ELR (cell line): ENCODE measurements at regions not wholly inside any gene's neighbourhood (a gene's known extent, or its start where the extent isn't known, plus 50 kb on each side); places are given as distances from the start of the nearest gene placed in this dataset.

Experiments used
- DNase-seq: peaks from one replicate; pipeline ENCODE4 v3.0.0-alpha.2; 2015; ENCODE audit warnings: low read depth

GRCh38 chr5:113902917-113903660 lies 389.6 kb downstream of the YTHDC2 start:
- no peak for DNase-seq

DNA sequence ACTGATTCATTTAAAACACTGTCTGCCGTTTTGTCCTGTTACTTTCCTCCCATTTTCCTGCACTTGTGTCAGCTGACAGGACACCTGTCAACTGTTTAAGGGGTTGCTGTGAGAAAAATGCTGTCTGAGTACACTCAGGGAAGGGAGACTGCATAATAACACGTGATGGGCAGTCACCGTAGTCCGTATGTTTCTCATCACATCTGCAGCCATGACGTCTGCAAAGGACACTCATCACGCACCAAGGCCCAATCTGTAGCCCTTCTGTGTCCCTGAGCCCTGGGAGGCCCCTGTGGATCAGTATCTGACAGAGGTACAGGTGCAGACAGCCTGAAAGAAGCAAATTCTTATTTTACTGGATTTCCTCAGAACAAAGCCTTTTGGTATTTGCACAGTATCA lies 396.3 kb downstream of the YTHDC2 start:
- DNase-seq = no peak

- no peak for DNase-seq
Measured at GRCh38 chr5:113917997-113918396, 404.5 kb downstream of the YTHDC2 start.

DNA sequence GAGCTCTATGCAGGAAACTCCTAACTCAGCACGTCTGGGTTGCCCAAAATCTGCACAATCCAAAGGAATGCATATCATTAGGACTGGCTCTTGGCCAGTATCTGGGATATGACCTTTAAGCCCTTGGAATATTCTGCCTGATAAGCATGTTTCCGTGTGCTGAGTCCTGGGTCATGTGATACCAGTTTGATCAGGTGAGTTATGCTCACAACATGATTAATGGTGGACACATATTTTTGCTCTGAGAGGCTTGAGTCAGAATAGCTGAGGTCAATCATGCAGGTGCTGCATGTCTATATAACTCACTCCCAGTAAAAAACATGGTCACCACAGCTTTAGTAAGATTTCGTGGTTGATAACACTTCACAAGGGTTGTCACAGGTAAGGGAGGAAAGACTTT lies 408.8 kb downstream of the YTHDC2 start:
- DNase-seq = no peak

DNA sequence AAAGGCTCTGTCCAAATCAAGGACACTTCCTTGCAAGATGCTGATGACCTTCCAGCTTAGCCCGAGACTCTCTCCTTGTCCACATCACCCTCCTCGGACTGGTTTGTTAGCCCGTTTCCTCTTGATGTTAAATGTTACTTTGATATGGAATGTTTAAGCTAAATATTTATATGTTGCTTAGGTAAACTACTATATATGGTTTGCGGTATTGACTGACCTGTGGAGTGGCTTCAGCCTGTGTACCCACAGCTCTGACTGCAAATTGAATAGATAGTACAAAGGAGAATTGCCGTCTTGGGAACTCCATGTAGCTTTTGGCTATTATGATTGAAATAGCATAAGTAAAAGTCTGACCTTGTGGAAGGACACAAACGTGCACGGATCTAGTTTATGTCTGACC lies 422.0 kb downstream of the YTHDC2 start:
- DNase-seq = no peak

DNA sequence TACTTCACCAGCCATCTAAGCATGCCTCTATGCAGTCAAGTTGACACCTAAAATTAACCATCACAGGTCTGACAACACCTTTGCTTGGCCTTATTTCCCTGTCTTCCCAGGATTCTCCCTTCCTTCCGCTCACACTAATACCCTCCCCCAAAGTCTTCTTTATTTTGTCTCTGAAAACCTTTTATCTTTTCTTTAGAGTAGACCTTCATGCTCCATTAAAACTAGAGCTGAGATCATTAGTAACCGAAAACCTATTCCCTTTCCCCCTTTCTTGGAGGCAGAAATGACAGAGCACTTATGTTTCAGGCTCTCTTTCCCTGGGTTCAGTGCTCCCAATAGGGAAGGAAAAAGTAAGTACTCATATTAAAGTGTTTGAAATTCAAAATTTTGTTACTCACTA lies 423.8 kb downstream of the YTHDC2 start:
- no peak for DNase-seq

DNA sequence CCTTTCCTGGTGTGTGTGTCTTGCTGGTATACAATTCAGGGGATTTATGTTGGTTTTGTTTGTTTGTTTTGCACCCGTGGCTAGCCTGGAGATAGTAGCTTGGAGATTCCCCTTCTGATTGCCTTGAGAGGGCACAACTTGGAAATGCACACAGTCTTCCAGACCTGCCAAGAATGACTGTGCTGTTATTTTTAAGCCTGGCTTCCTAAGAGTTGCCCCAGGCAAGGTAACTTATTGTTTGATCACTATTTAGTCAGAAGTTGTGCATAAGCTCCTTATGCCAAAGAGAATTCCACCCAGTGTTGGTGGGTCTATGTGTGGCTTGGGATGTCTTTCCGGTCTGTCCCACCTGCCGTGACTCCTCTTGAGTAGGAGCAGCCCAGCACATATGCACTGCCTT lies 421.9 kb upstream of the KCNN2 start:
- DNase-seq = no peak

GRCh38 chr5:113950186-113950585 lies 411.7 kb upstream of the KCNN2 start:
- no peak for DNase-seq

- no peak for DNase-seq
Measured at GRCh38 chr5:113965225-113965624, 396.6 kb upstream of the KCNN2 start.

GRCh38 chr5:113969901-113970300 lies 392.0 kb upstream of the KCNN2 start:
- no peak for DNase-seq

GRCh38 chr5:113971454-113971853 lies 390.4 kb upstream of the KCNN2 start:
- DNase-seq = no peak

DNA sequence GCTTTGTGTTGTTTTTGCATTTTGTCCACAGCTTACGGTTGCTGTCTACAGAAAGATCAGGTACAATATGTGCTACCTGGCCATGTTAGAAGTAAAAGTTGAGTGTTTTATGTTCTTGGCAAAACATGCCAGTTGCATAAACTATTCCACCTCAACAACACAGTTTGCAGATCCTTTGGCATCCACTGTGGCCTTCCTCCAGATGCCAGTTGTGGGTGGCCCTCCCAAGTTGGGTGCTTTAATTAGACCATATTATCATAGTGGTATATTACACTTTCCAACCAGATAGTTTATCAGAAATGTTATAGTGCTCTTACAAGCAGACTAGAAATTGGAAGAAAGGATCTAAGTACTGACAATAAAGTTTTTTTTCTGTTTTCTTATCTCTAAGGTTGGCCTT lies 386.9 kb upstream of the KCNN2 start:
- no peak for DNase-seq

DNA sequence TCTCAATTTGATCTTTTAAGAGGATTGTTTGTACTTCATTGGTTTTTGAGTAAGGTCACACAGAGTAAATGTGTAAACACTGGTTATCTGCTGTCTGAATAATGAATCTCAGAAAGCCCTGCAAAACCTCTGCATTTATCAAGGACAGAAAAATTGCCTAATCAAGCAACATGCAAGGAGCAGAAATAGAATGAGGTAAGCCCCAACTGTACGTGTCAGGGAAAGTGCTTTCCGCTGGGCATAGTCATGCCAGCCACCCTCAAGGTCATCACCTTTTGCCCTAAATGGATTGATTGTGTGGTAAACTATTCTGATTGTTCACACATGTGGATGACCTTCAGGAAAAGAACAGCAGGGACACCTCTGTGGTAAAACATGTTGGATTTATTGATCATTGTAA lies 376.9 kb upstream of the KCNN2 start:
- no peak for DNase-seq

DNA sequence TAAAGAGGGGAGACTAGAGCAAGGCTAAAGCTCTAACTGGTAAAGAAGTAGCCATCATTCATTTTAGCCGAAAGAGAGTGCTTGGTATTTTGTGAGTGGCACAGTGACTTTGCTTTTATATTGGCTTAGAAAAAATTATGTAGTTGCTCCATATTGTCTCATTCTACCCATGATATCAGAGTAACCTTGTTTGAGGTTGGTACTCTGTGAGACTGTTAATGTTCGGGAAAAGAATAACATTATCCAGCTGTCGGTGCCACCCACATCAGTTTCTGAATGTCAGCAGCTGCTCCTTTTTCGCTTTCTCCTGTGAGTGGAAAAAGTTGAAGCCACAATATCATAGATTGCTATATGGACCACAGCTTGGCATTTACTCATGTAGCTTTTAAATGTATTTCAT lies 376.4 kb upstream of the KCNN2 start:
- DNase-seq = no peak

DNA sequence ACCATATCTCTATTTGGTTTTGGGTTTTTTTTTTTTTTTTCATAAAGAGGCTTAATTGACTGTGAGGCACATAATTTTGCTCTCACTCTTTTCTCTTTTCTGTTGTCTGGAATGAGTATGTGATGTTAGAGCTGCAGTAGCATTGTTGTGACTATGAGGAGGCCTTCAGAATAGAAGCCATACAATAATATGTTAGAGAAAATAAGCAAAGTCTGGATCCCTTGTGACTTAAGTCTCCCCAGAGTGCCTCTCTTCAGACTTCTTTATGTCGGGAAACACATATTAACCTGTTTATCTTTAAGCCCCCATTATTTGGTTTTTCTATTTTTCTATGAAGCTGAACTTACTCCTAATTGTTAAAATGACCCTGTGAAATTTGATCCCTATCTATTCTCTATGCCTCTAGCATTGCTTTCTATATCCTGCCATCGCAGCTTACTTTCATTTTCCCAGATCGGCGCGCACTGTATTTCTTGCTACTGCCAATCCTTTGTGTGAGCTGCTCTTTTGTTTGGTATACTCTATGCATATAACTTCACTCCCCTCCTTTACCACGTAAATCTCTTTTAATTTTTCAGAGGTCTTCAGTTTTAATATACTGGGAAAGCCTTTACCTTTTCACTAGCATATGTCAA lies 372.5 kb upstream of the KCNN2 start:
- DNase-seq = no peak

DNA sequence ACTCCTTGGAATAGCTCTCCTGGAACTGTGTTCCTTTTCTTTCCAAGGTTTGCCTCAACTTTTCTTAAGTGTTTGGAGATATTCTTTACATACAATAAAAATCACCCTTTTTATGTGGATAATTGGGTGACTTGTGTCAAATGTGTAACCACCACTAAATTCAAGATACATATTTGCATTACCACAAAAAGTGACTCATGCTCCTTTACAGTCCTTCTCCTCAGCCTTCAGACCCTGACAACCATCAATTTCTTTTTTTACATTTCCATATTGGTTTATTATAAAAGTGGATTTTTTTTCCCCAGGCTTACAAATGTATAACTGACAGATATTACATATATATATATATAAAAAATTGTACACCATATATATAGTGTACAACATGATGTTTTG lies 372.0 kb upstream of the KCNN2 start:
- DNase-seq = no peak

GRCh38 chr5:114001076-114001475 lies 360.8 kb upstream of the KCNN2 start:
- DNase-seq = no peak

- DNase-seq = no peak
Measured at GRCh38 chr5:114006582-114006981, 355.3 kb upstream of the KCNN2 start.

DNA sequence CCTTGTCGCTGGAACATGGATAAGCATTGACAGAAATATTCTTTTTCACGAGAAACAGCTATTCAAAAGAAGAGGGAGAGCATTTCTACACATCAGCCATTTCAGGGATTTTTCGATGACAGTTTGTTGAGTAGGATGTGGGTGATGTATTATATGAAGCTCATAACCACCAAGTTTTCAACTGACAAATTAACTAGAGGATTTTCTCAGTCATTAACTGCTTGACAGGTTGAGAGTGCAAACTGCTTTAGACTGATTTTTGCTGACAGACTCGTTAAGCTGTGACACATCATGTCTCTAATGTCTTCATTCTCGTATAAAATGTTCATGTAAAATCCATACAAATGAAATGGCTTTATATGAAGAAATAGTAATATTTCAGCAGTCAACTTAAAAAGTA lies 354.2 kb upstream of the KCNN2 start:
- DNase-seq = no peak

- DNase-seq = peak; percentile 16
Measured at GRCh38 chr5:114010362-114010761, 351.5 kb upstream of the KCNN2 start.

DNA sequence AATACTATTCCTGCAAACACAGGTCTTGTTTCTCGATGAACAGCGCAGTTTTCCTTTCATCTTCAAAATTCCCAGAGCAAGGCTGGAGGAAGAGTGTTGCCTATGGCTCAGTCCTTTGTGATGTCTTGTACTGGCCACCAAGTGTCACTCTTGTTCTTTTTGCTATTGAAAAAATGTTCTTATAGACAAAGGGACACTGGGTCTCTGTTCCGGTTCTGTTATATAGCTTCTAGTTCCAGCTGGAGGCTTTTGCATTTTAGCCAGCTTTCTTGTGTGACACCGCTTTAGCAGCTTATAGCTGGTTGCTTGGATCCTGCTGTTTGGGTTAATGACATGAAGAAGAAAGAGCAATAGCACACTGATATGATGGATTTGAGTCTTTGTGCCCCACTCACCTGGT lies 343.7 kb upstream of the KCNN2 start:
- DNase-seq = peak; percentile 4

- DNase-seq = no peak
Measured at GRCh38 chr5:114038756-114039155, 323.1 kb upstream of the KCNN2 start.

DNA sequence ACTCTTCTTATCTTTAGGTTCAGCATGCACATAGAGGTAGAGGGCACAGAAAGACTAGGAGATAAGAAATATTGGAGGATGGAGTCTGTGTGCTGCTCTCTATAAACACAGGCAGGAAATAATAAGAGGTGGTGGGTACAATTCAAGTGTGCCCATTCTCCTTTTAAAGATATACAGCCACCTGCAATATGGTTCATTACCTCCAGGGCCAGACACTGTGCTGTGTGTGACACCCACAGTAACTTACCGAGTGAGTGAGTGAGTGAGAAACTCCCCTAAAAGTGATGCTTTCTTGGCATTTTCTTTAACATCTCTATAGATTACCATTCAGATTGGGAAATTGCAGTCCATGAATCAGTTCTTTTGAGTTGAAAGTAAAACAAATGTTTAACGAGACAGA lies 311.8 kb upstream of the KCNN2 start:
- DNase-seq = no peak

GRCh38 chr5:114053372-114053771 lies 308.5 kb upstream of the KCNN2 start:
- DNase-seq = no peak
